K562 (cell line): ENCODE measurements at regions not wholly inside any gene's neighbourhood (a gene's known extent, or its start where the extent isn't known, plus 50 kb on each side); places are given as distances from the start of the nearest gene placed in this dataset.

Source experiments
- TSHZ1 ChIP-seq: fragments of 250-450 bp; sonication (Bioruptor Pico); IDR thresholded peaks from 2 replicates; pipeline ENCODE4 v1.4.0; 2020; ENCODE audit warnings: mild to moderate bottlenecking, moderate library complexity
- ZBTB40 ChIP-seq, 2 experiments: fragments of 450-650 bp in 1 of 2; sonication (generic) in 1 of 2; formaldehyde crosslinking in 1 of 2; IDR thresholded peaks; 2 replicates each; pipeline versions ENCODE4 v1.7.1 to v1.9.0; 2016 to 2022; ENCODE audit warnings: inconsistent platforms in 1 of 2, mild to moderate bottlenecking in 1 of 2, missing genetic modification reagents in 1 of 2

GRCh38 chr9:88678008-88678407 lies 143.0 kb downstream of the NXNL2 start (continued):
- no peak for TF ChIP-seq ZBTB40 (IDR thresholded peaks at IDR 0.05)
- TF ChIP-seq ZBTB40 (CRISPR knock-in tag; IDR thresholded peaks at IDR 0.05), result no peak
- no peak for TF ChIP-seq TSHZ1 (CRISPR knock-in tag)
